HG02588 (cell line): ENCODE measurements at regions not wholly inside any gene's neighbourhood (a gene's known extent, or its start where the extent isn't known, plus 50 kb on each side); places are given as distances from the start of the nearest gene placed in this dataset.

ENCODE experiments used
- ATAC-seq: cut with Tn5 transposase; IDR thresholded peaks from one replicate; pipeline ENCODE4 v1.9.1; 2021; ENCODE audit warnings: mild to moderate bottlenecking, moderate library complexity; ENCODE audit not compliant: unreplicated experiment

GRCh38 chr4:135239964-135240363 is 1038.4 kb upstream of the PABPC4L start:
- ATAC-seq: no peak

DNA sequence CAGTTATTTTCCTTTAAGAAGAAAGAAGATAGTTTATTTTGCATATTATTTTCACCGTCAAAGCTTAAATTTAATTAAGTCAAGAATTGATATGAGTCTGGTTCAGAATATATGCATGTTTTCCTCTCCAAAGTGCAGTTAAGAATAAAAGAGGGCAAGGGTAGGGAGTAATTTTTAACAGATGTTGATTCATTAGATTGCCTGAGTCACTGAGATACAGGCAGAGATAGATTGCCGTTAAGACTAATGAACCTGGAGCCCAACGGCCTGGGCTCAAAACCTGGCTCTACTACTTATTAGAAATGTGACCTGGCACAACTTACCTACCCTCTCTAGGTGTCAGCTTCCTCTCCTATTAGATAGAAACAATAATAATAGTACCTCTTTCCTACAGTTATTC is 1037.4 kb upstream of the PABPC4L start:
- ATAC-seq: no peak

DNA sequence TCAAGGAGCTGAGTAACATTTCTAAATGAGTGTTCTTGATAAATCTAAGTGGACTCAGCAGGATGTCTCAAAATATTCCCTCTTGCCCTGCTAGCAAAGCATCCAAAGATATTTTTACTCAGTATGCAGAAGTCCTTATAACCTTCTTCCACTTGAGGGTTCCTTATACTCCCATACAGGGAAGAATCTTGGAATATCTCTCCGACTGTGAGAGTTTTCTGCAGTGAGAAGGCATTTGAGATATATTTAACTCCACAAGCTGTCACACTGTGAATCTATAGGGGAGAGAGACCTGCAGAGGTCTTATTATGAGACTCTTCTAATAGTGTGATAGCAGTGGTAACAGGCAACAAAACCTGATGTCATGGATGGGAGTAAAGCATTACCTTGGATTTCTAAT is 1034.5 kb upstream of the PABPC4L start:
- ATAC-seq: no peak

DNA sequence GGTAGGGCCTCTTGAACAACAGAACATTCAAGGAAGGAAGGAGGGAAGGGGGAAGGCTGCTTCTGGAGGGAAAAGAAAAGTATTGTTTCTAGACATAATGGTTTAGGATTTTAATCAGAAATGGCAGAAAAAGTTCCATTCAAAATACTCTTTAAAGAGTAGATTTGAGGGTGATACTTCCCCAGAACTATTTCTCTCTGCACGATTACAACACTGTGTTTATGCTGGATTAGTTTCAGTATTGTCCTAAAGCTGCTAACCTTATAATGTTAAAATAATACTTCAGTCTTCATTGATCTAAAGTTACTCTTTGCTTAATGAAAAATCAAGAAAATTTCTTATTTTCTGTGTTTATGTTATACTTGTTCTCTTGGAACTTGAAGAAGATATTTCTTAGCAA is 1026.3 kb upstream of the PABPC4L start:
- ATAC-seq: no peak

DNA sequence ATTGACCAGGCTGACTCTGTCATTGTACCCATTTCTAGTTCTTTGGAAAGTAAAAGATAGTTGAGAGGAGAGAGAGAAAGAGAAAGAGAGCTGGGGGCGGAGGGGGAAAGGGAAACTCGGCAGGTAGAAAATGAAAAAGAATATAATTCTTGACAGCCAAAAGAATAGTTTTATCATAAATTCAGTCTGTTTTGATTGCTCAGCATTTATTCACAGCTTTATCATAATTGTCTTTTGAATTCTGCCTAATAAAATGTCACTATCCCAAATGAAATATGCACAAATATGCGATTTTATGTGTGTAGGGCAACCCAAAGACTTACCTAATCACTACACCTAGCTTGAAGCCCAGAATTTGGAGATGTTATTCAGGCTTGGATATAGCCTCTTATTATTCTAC is 1024.0 kb upstream of the PABPC4L start:
- ATAC-seq: no peak

DNA sequence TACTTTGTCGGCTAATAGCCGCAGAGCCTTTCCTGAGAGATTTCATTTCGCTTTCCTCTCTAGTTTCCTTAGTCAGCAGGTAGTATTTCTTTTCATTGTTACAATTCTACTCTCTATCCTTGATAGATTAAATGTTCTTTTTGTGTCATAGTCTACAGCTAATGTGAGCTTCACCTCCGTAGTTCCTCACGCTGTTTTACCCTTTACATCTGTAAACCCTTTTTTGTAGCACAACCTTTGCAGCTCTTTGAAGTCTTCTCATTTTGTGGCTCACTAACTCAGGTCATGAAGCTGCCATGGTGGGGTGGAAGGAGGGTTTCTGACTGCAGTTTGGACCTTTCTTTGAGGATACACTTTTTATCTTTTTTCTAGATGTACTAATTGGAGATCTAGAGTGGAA is 1008.8 kb upstream of the PABPC4L start:
- ATAC-seq: no peak

DNA sequence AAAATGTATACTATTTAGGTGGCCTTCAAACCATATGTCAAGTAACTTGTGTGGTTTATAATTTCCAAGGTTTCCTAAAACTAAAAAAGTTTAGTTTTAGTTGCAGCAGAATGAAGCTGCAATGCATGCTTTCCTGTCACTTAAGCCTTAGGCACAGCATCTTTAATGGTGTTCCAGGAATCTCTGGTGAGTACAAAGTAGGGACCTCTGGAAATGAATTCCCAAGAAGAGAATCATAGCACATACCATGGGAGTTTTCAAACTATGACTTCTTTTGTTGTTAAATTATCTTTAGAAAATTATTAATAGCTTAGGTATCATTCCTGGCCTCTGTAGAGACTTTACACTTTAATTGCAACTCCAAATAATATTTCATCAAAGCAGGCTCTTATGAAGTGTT is 1005.9 kb upstream of the PABPC4L start:
- ATAC-seq: no peak

- no peak for ATAC-seq
These were observed 1002.7 kb upstream of the PABPC4L start for GRCh38 chr4:135204311-135204710.

DNA sequence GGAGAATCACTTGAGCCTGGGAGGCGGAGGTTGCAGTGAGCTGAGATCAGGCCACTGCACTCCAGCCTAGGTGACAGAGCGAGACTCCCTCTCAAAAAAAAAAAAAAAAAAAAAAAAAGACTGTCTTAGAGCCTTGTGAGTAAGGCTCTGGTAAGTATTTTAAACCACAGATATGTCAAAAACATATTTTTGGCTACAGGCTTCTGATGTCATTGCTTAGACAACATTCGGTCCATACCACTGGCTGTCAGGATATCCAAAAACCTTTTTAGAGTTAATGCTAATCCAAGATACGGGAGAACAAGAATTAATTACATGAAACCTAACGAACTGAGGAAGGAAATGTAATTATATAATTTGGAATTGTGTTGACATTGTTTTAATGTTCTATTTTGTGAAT is 999.5 kb upstream of the PABPC4L start:
- ATAC-seq: no peak

DNA sequence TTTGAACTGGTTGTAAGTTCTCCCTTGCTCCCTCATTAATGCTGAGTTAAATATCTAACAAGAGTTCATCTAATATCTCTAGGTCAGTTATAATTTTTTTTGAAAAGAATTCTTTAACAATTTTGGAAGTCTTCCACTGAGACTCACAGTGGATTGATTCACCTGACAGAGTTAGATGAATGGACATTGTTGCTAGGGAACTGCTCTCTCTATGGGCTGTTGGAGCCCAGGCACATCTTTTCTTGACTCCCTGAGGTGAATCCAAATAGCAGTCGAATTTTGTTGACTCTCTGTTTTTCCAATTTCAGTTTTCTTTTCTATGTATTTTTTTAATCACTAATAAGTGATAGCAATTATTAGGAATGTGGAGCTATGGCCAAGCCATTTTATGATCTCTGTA is 996.1 kb upstream of the PABPC4L start:
- ATAC-seq: no peak

DNA sequence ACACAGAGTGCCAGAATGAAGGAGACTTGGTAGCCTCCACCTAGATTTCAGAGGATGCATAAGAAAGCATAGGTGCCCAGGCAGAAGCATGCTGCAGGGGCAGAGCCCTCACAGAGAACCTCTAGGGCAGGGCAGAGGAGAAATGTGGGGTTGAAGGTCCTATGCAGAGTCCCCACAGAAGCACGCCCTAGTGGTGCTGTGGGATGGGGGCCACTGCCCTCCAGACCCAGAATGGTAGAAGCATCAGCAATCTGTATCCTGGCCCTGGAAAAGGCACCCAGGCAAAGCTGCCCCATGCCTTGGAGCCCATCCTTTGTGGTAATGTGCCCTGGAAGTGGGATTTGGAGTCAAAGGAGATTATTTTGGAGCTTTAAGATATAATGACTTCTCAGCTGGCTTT is 992.9 kb upstream of the PABPC4L start:
- no peak for ATAC-seq

DNA sequence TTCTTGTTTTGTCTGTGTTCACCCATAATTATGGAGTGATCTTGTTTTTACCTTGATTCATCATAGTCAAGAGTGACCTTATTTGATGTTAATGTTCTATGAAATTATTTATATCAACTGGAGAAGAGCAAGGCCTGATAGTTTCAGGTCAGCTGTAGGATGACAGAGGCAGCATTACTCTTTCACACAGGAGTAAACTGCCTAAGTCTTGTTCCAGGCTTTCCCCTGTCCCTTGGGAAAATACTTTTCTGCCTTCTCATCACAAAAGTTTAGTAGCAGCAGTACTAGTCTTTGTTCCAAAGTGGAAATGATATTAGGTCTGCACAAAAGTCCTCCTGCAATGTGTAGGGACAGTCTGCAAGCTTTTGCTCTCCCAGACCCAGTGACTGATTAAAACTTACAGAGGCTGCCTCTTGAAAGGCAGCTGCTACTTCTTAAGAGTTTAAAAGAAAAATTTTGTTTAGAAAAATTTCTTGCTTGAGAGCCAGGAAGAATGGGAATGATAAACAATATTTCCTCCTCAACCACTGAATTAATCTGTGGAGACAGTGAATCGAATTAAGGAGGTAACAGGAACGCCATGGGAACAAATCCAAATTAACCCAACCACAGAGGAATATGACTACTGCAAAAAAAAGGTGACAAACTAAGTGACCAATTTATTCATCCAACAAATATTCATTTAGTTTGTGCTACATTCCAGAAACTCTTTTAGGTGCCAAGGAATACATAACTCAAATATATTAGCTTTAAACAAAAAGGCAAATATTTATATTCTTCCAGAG is 991.4 kb upstream of the PABPC4L start:
- ATAC-seq: no peak

DNA sequence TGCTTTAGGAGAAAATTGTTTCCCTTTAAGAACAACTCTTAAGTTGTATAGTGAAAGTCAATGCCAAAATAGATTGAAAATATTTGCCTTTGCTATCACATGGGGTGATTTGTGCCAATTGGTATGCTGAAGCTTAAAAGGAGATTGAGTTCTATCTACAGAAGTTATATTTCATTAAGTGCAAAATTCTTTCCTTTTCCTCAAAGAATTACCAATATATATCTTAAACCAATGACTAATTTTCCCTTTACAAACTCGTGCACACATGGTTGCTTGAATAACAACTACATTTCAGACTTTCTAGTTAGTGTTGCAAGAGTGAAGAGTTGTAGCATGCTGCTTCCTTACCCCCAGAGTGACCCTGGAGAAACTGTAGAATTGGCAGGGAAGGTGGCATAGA is 990.0 kb upstream of the PABPC4L start:
- no peak for ATAC-seq

- ATAC-seq: no peak
These were observed 984.4 kb upstream of the PABPC4L start for GRCh38 chr4:135186002-135186401.

DNA sequence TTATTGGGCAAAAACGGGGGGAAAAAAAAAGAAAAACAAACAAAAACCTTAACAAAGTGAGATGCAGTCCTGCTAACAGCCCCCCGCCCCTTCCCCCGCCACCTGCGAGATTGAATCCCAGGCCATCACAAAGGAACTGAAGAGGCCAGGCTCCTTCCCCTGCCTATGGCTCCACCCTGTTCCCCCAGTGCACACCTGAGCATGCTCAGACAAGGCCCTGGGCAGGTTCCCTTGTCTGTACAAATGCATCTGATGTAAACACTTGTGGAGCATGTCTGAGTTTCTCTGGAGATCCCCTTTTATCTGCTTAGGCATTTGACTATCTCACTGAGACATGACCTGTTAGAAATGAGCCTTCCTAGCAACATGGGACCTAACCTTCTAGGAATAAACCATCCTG is 983.7 kb upstream of the PABPC4L start:
- ATAC-seq: no peak

DNA sequence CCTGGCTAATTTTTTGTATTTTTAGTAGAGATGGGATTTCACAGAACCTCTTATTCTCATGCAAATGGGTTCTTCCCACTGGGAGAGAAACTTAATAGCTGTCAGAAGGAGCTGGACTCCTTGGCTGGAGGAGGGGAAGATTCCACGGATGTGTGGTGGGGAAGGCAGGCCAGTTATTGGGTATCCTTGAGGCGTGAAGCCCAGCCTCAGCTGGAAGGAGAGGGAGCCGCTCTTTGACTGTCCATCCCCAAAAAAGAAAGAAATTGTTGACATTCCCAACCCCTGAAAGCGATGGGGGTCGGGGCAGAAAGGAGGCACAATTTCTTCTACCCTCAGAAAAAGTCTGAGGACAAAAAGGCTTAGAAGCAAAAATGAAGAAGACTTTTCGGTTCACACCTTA is 983.1 kb upstream of the PABPC4L start:
- ATAC-seq: no peak

GRCh38 chr4:135177321-135177720 is 975.7 kb upstream of the PABPC4L start:
- ATAC-seq: no peak

- no peak for ATAC-seq
These were observed 965.1 kb upstream of the PABPC4L start for GRCh38 chr4:135166661-135167060.

GRCh38 chr4:135164601-135165000 is 963.0 kb upstream of the PABPC4L start:
- no peak for ATAC-seq

DNA sequence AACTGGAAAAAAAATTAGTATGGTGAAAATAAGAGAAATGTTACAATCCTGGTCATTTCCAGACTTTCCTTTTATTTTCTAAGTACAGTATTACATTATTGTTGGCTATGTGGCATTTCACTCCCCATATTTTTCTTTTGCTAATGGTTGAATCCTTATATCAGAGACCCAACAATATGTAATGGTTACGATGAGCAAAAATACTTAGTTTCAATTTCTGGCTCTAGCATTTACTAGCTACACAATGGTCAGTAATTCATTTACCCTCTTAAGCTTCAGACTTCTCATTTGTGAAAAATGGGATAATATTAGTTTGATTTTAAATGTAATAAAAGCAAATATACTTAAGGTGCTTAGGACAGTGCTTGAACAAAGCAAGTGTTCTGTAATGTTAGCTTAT is 942.9 kb upstream of the PABPC4L start:
- no peak for ATAC-seq

GRCh38 chr4:135124196-135124595 is 922.6 kb upstream of the PABPC4L start:
- ATAC-seq: no peak

DNA sequence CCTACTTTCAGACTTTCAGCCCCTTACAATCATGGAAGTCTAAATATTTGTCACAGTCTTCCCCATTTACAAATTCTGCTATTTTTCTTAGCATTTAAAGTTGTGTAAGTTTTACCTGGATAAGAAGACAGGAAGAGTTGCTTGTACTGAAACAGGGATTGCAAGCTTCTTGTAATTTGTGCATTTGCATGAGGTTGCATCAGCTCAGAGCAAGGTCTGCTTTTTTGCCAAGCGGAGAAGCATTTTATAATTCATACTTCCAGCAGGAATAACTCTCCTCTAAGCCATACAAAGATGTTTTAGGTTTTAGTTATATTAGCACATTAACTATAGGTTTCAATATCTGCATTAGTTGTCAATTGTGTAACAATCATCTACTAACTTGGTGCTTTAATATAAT is 922.0 kb upstream of the PABPC4L start:
- ATAC-seq: no peak

GRCh38 chr4:135122457-135122856 is 920.9 kb upstream of the PABPC4L start:
- no peak for ATAC-seq
